ENCODE measurements at regions not wholly inside any gene's neighbourhood (a gene's known extent, or its start where the extent isn't known, plus 50 kb on each side); places are given as distances from the start of the nearest gene placed in this dataset.

GRCh38 chr2:120985174-120985996 lies 249.7 kb downstream of the GLI2 start:
- Mint-ChIP-seq H3K36me3 (no peaks in the 10 kb centered on the region), H3K27me3 (no peaks in the 10 kb centered on the region), H3K4me1 (no peaks in the 10 kb centered on the region), H3K9me3 (no peaks in the 10 kb centered on the region), H3K27ac (no peak overlapping the region), H3K4me3 (no peak overlapping the region)

- Mint-ChIP-seq H3K9me3 (no peaks in the 10 kb centered on the region), H3K4me3 (no peak overlapping the region), H3K27me3 (no peaks in the 10 kb centered on the region), H3K27ac (no peak overlapping the region), H3K36me3 (no peaks in the 10 kb centered on the region), H3K4me1 (no peaks in the 10 kb centered on the region)
Measured at GRCh38 chr2:120985997-120986651, 250.5 kb downstream of the GLI2 start.

- Mint-ChIP-seq H3K27me3 (no peaks in the 10 kb centered on the region), H3K9me3 (no peaks in the 10 kb centered on the region), H3K27ac (no peak overlapping the region), H3K36me3 (no peaks in the 10 kb centered on the region), H3K4me1 (no peaks in the 10 kb centered on the region), H3K4me3 (no peak overlapping the region)
Measured at GRCh38 chr2:120986898-120987650, 251.4 kb downstream of the GLI2 start.

GRCh38 chr2:120988051-120988699 lies 252.5 kb downstream of the GLI2 start:
- Mint-ChIP-seq H3K9me3 (no peaks in the 10 kb centered on the region), H3K36me3 (no peaks in the 10 kb centered on the region), H3K4me3 (no peak overlapping the region), H3K27me3 (no peaks in the 10 kb centered on the region), H3K4me1 (no peaks in the 10 kb centered on the region), H3K27ac (no peak overlapping the region)

- Mint-ChIP-seq H3K4me3 (no peak overlapping the region), H3K27me3 (no peaks in the 10 kb centered on the region), H3K36me3 (no peaks in the 10 kb centered on the region), H3K27ac (no peak overlapping the region), H3K4me1 (no peaks in the 10 kb centered on the region), H3K9me3 (no peaks in the 10 kb centered on the region)
Measured at GRCh38 chr2:120988700-120989511, 253.2 kb downstream of the GLI2 start.

GRCh38 chr2:120989512-120990441 lies 254.1 kb downstream of the GLI2 start:
- Mint-ChIP-seq H3K27ac (no peak overlapping the region), H3K27me3 (no peaks in the 10 kb centered on the region), H3K4me3 (no peak overlapping the region), H3K4me1 (no peaks in the 10 kb centered on the region), H3K9me3 (no peaks in the 10 kb centered on the region), H3K36me3 (no peaks in the 10 kb centered on the region)

GRCh38 chr2:120990451-120990871 lies 254.8 kb downstream of the GLI2 start:
- H3K36me3 Mint-ChIP-seq: no peaks in the 10 kb centered on the region
- no peak overlapping the region for H3K4me3 Mint-ChIP-seq
- H3K4me1 Mint-ChIP-seq: no peaks in the 10 kb centered on the region
- H3K27me3 Mint-ChIP-seq: no peaks in the 10 kb centered on the region
- no peak overlapping the region for H3K27ac Mint-ChIP-seq
- no peaks in the 10 kb centered on the region for H3K9me3 Mint-ChIP-seq

- H3K27me3 Mint-ChIP-seq: no peaks in the 10 kb centered on the region
Measured at GRCh38 chr2:120991441-120991840, 255.8 kb downstream of the GLI2 start.

GRCh38 chr2:120992791-120993555 lies 257.3 kb downstream of the GLI2 start:
- H3K4me1 Mint-ChIP-seq: no peaks in the 10 kb centered on the region
- H3K27me3 Mint-ChIP-seq: no peaks in the 10 kb centered on the region
- no peaks in the 10 kb centered on the region for H3K36me3 Mint-ChIP-seq
- no peak overlapping the region for H3K27ac Mint-ChIP-seq
- H3K4me3 Mint-ChIP-seq: no peak overlapping the region
- no peaks in the 10 kb centered on the region for H3K9me3 Mint-ChIP-seq

More at GRCh38 chr2:120991441-120991840, 255.8 kb downstream of the GLI2 start:
- Mint-ChIP-seq H3K4me1 (no peaks in the 10 kb centered on the region), H3K27ac (no peak overlapping the region), H3K36me3 (no peaks in the 10 kb centered on the region), H3K4me3 (no peak overlapping the region), H3K9me3 (no peaks in the 10 kb centered on the region)

- H3K9me3 Mint-ChIP-seq: no peaks in the 10 kb centered on the region
- no peaks in the 10 kb centered on the region for H3K27me3 Mint-ChIP-seq
- H3K4me3 Mint-ChIP-seq: no peak overlapping the region
- no peaks in the 10 kb centered on the region for H3K4me1 Mint-ChIP-seq
- no peaks in the 10 kb centered on the region for H3K36me3 Mint-ChIP-seq
- H3K27ac Mint-ChIP-seq: no peak overlapping the region
Measured at GRCh38 chr2:120993661-120994060, 258.0 kb downstream of the GLI2 start.

GRCh38 chr2:120994301-120994995 lies 258.8 kb downstream of the GLI2 start:
- Mint-ChIP-seq H3K4me1 (no peaks in the 10 kb centered on the region), H3K36me3 (no peaks in the 10 kb centered on the region), H3K9me3 (no peaks in the 10 kb centered on the region), H3K4me3 (no peak overlapping the region), H3K27ac (no peak overlapping the region), H3K27me3 (no peaks in the 10 kb centered on the region)

- Mint-ChIP-seq H3K9me3 (no peaks in the 10 kb centered on the region), H3K36me3 (no peaks in the 10 kb centered on the region), H3K27ac (no peak overlapping the region), H3K4me1 (no peaks in the 10 kb centered on the region), H3K4me3 (no peak overlapping the region), H3K27me3 (no peaks in the 10 kb centered on the region)
Measured at GRCh38 chr2:120995152-120995551, 259.5 kb downstream of the GLI2 start.

- Mint-ChIP-seq H3K27ac (no peak overlapping the region), H3K9me3 (no peaks in the 10 kb centered on the region), H3K4me1 (no peaks in the 10 kb centered on the region), H3K27me3 (no peaks in the 10 kb centered on the region), H3K4me3 (no peak overlapping the region), H3K36me3 (no peaks in the 10 kb centered on the region)
Measured at GRCh38 chr2:120995656-120996190, 260.1 kb downstream of the GLI2 start.
